Prostate gland (tissue), 2 donors: ENCODE measurements at regions not wholly inside any gene's neighbourhood (a gene's known extent, or its start where the extent isn't known, plus 50 kb on each side); places are given as distances from the start of the nearest gene placed in this dataset.

Experiments used
- CTCF ChIP-seq, 4 experiments: fragments of 200-600 bp in 2 of 4; fragments of 450-650 bp in 2 of 4; sonication (generic) in 2 of 4; IDR thresholded peaks; 1 replicate in 3 of 4; 2 replicates in 1 of 4; pipeline ENCODE4 v1.5.1; 2016 to 2019; ENCODE audit warnings: antibody characterized with exemption in 4 of 4, mild to moderate bottlenecking in 2 of 4, moderate library complexity in 2 of 4
- POLR2A ChIP-seq: fragments of 450-650 bp; IDR thresholded peaks from one replicate; pipeline ENCODE4 v1.6.1; 2016; ENCODE audit warnings: antibody characterized with exemption, mild to moderate bottlenecking
- POLR2AphosphoS5 ChIP-seq: sonication (generic); formaldehyde crosslinking; IDR thresholded peaks from one replicate; pipeline ENCODE4 v1.6.1; 2017; ENCODE audit warnings: antibody characterized with exemption

GRCh38 chr3:21991061-21991460 lies 240.1 kb upstream of the ZNF385D start:
- no peak for TF ChIP-seq CTCF (IDR thresholded peaks at IDR 0.05)
- TF ChIP-seq POLR2AphosphoS5: no peak
- no peak for TF ChIP-seq POLR2A
